H9 (cell line): ENCODE measurements at regions not wholly inside any gene's neighbourhood (a gene's known extent, or its start where the extent isn't known, plus 50 kb on each side); places are given as distances from the start of the nearest gene placed in this dataset.

Source experiments
- DNase-seq: peaks from one replicate; pipeline ENCODE4 v3.0.0-alpha.2; 2017
- H2AFZ ChIP-seq: one replicate; pipeline ENCODE4 v1.6.1; 2013; ENCODE audit warnings: mild to moderate bottlenecking, low read length, control low read depth, moderate library complexity
- H2AK5ac ChIP-seq: 2 replicates; pipeline ENCODE4 v1.6.1; 2013; ENCODE audit warnings: low read length, control low read depth, mixed read lengths; ENCODE audit not compliant: insufficient read length
- H2BK120ac ChIP-seq: one replicate; pipeline ENCODE4 v1.6.1; 2013; ENCODE audit warnings: low read depth, mild to moderate bottlenecking, low read length, control low read depth, inconsistent platforms; ENCODE audit not compliant: poor library complexity, severe bottlenecking
- H2BK12ac ChIP-seq: 2 replicates; pipeline ENCODE4 v1.6.1; 2013; ENCODE audit warnings: low read length, control low read depth, mixed read lengths, low read depth; ENCODE audit not compliant: insufficient read length
- H2BK15ac ChIP-seq: 2 replicates; pipeline ENCODE4 v1.6.1; 2013; ENCODE audit warnings: low read depth, low read length, control low read depth
- H2BK20ac ChIP-seq: one replicate; pipeline ENCODE4 v1.6.1; 2013; ENCODE audit warnings: low read depth, mild to moderate bottlenecking, low read length, control low read depth, inconsistent platforms; ENCODE audit not compliant: poor library complexity, severe bottlenecking
- H2BK5ac ChIP-seq: 2 replicates; pipeline ENCODE4 v1.6.1; 2013; ENCODE audit warnings: low read length, control low read depth, mixed read lengths; ENCODE audit not compliant: insufficient read length
- H3K14ac ChIP-seq: 2 replicates; pipeline ENCODE4 v1.6.1; 2013; ENCODE audit warnings: low read length, control low read depth; ENCODE audit not compliant: insufficient read depth
- H3K18ac ChIP-seq: 2 replicates; pipeline ENCODE4 v1.6.1; 2013; ENCODE audit warnings: low read depth, mild to moderate bottlenecking, mixed read lengths, low read length, control low read depth; ENCODE audit not compliant: insufficient read length
- H3K23ac ChIP-seq: 2 replicates; pipeline ENCODE4 v1.6.1; 2013; ENCODE audit warnings: low read length, control low read depth, mixed read lengths, low read depth; ENCODE audit not compliant: insufficient read length
- H3K23me2 ChIP-seq: 2 replicates; pipeline ENCODE4 v1.6.1; 2013; ENCODE audit warnings: low read depth, mild to moderate bottlenecking, mixed read lengths, low read length, control low read depth; ENCODE audit not compliant: insufficient read length, poor library complexity, severe bottlenecking
- H3K27ac ChIP-seq: 2 replicates; pipeline ENCODE4 v1.5.1; 2013; ENCODE audit warnings: low read length, control low read depth, mixed read lengths, low read depth; ENCODE audit not compliant: insufficient read length
- H3K27me3 ChIP-seq: 2 replicates; pipeline ENCODE4 v1.6.1; 2013; ENCODE audit warnings: low read length, control low read depth, inconsistent platforms; ENCODE audit not compliant: insufficient read depth
- H3K4ac ChIP-seq: 2 replicates; pipeline ENCODE4 v1.6.1; 2013; ENCODE audit warnings: low read depth, mild to moderate bottlenecking, control low read depth, inconsistent platforms, low read length, moderate library complexity
- H3K4me1 ChIP-seq: 2 replicates; pipeline ENCODE4 v1.6.1; 2013; ENCODE audit warnings: low read length, control low read depth, inconsistent platforms; ENCODE audit not compliant: insufficient read depth
- H3K4me2 ChIP-seq: 2 replicates; pipeline ENCODE4 v1.6.1; 2013; ENCODE audit warnings: low read length, control low read depth, mixed read lengths; ENCODE audit not compliant: insufficient read length, insufficient read depth
- H3K56ac ChIP-seq: 2 replicates; pipeline ENCODE4 v1.6.1; 2013; ENCODE audit warnings: low read depth, mild to moderate bottlenecking, mixed read lengths, low read length, control low read depth; ENCODE audit not compliant: insufficient read length
- H3K79me1 ChIP-seq: 2 replicates; pipeline ENCODE4 v1.6.1; 2013; ENCODE audit warnings: low read depth, mild to moderate bottlenecking, moderate library complexity, low read length, control low read depth, inconsistent platforms; ENCODE audit not compliant: insufficient read depth, poor library complexity, severe bottlenecking
- H3K79me2 ChIP-seq: 2 replicates; pipeline ENCODE4 v1.6.1; 2013; ENCODE audit warnings: low read length, control low read depth, inconsistent platforms; ENCODE audit not compliant: insufficient read depth
- H3K9ac ChIP-seq: 2 replicates; pipeline ENCODE4 v1.6.1; 2013; ENCODE audit warnings: low read length, control low read depth, mixed read lengths; ENCODE audit not compliant: insufficient read length; ENCODE audit errors: extremely low read depth
- H3K9me3 ChIP-seq: one replicate; pipeline ENCODE4 v1.6.1; 2013; ENCODE audit warnings: low read depth, low read length, inconsistent platforms; ENCODE audit not compliant: control insufficient read depth
- H3T11ph ChIP-seq: one replicate; pipeline ENCODE4 v1.6.1; 2013; ENCODE audit warnings: mild to moderate bottlenecking, low read length, control low read depth, inconsistent platforms
- H4K20me1 ChIP-seq: one replicate; pipeline ENCODE4 v1.6.1; 2013; ENCODE audit not compliant: control insufficient read depth, insufficient read length, insufficient read depth
- H4K5ac ChIP-seq: 2 replicates; pipeline ENCODE4 v1.6.1; 2013; ENCODE audit warnings: low read depth, mild to moderate bottlenecking, mixed read lengths, low read length, control low read depth; ENCODE audit not compliant: insufficient read length
- H4K8ac ChIP-seq: replicated peaks from 2 replicates; pipeline ENCODE4 v1.6.1; 2013; ENCODE audit warnings: low read length, control low read depth, mixed read lengths, low read depth; ENCODE audit not compliant: insufficient read length
- H4K91ac ChIP-seq: 2 replicates; pipeline ENCODE4 v1.6.1; 2013; ENCODE audit warnings: low read depth, mild to moderate bottlenecking, moderate library complexity, mixed read lengths, low read length, control low read depth; ENCODE audit not compliant: insufficient read length
- H3K27ac Mint-ChIP-seq, 3 experiments: 2 replicates in 2 of 3; 3 replicates in 1 of 3; pipeline ENCODE4 v1.8.0; 2020 to 2021; ENCODE audit warnings: mixed read lengths in 3 of 3, mild to moderate bottlenecking in 1 of 3, moderate library complexity in 1 of 3
- H3K27me3 Mint-ChIP-seq: 2 replicates; pipeline ENCODE4 v1.8.0; 2021; ENCODE audit warnings: low read depth, mild to moderate bottlenecking, moderate library complexity, mixed read lengths
- H3K36me3 Mint-ChIP-seq, 3 experiments: 2 replicates in 2 of 3; 3 replicates in 1 of 3; pipeline ENCODE4 v1.8.0; 2020 to 2021; ENCODE audit warnings: low read depth in 3 of 3, mixed read lengths in 3 of 3; ENCODE audit not compliant: insufficient read depth in 1 of 3
- H3K4me1 Mint-ChIP-seq, 2 experiments: 2 replicates each; pipeline ENCODE4 v1.8.0; 2020; ENCODE audit warnings: mixed read lengths in 2 of 2
- H3K4me3 Mint-ChIP-seq, 2 experiments: 2 replicates in 1 of 2; 3 replicates in 1 of 2; pipeline ENCODE4 v1.8.0; 2020 to 2021; ENCODE audit warnings: mild to moderate bottlenecking in 2 of 2, mixed read lengths in 2 of 2, moderate library complexity in 1 of 2
- H3K9me3 Mint-ChIP-seq, 2 experiments: 2 replicates in 1 of 2; 3 replicates in 1 of 2; pipeline ENCODE4 v1.8.0; 2020; ENCODE audit warnings: mild to moderate bottlenecking in 2 of 2, mixed read lengths in 2 of 2, moderate library complexity in 1 of 2
- WGBS: extraction: QIAGEN DNeasy Blood & Tissue Kit; methylation state at CpG from one replicate; pipeline ENCODE4 v1.1.7; 2013; ENCODE audit warnings: missing lambda C conversion rate, low lambda C conversion rate, mixed read lengths; ENCODE audit not compliant: insufficient read length; ENCODE audit errors: extremely low coverage; 5-methylcytosine and 5-hydroxymethylcytosine counted together
- TF ChIP-seq, protein P1 (sequence below): fragments of 200-600 bp; sonication (generic); conservative IDR thresholded peaks from 3 replicates; pipeline ENCODE4 v1.8.0; 2021; ENCODE audit warnings: antibody characterized with exemption, mild to moderate bottlenecking

DNA sequence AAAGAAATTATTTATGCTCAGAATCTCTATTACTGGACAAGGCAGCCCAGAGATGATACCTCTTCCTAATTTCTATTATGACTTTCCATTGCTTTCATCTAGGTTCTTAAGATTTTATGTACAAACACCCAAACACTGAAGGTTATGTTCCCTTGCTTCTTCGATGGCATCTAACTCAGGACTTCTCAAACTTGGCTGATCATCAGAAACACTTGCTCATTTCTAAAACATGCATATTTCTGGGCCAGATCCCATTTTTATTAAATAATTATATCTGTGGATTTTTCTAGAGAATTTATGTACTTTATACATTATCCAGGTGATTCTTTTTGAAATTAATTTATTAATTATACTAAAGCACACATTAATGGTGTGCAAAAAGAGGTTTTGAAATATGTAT lies 482.4 kb upstream of the NR2F2 start:
- DNase-seq: no peak
- no peak overlapping the region for H3K9ac ChIP-seq
- no peaks in the 10 kb centered on the region; the same call in 1 of the 2 replicates for H3K4me1 ChIP-seq
- H3K27ac Mint-ChIP-seq: no peak overlapping the region
- no peaks in the 10 kb centered on the region for H3K27me3 Mint-ChIP-seq
- H2AFZ ChIP-seq: no peak overlapping the region
- no peak overlapping the region for H2BK20ac ChIP-seq
- no peak overlapping the region for H3K23ac ChIP-seq
- H3K4me2 ChIP-seq: no peak overlapping the region
- H3K14ac ChIP-seq: no peak overlapping the region
- no peak overlapping the region for H2BK15ac ChIP-seq
- no peak overlapping the region for H2BK120ac ChIP-seq
- H2BK12ac ChIP-seq: no peak overlapping the region
- peaks cover 5 to 8% of the 10 kb centered on the region in 2 experiments; a peak in 3 of 4 replicates for H3K4me1 Mint-ChIP-seq
- no peaks in the 10 kb centered on the region for H4K20me1 ChIP-seq
- no peak overlapping the region for H4K8ac ChIP-seq
- H4K5ac ChIP-seq: no peak overlapping the region
- no peaks in the 10 kb centered on the region for H3K9me3 Mint-ChIP-seq
- no peaks in the 10 kb centered on the region for H3K9me3 ChIP-seq
- H3K4me3 Mint-ChIP-seq: no peak overlapping the region
- H3K27me3 ChIP-seq: no peaks in the 10 kb centered on the region
- TF ChIP-seq, protein P1, sequence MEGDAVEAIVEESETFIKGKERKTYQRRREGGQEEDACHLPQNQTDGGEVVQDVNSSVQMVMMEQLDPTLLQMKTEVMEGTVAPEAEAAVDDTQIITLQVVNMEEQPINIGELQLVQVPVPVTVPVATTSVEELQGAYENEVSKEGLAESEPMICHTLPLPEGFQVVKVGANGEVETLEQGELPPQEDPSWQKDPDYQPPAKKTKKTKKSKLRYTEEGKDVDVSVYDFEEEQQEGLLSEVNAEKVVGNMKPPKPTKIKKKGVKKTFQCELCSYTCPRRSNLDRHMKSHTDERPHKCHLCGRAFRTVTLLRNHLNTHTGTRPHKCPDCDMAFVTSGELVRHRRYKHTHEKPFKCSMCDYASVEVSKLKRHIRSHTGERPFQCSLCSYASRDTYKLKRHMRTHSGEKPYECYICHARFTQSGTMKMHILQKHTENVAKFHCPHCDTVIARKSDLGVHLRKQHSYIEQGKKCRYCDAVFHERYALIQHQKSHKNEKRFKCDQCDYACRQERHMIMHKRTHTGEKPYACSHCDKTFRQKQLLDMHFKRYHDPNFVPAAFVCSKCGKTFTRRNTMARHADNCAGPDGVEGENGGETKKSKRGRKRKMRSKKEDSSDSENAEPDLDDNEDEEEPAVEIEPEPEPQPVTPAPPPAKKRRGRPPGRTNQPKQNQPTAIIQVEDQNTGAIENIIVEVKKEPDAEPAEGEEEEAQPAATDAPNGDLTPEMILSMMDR: no peak
- no peak overlapping the region for H3K27ac ChIP-seq
- no CpG with 5 or more reads among the region's 1 CpG for WGBS
- no peak overlapping the region for H3K56ac ChIP-seq
- H3K4ac ChIP-seq: no peak overlapping the region
- no peaks in the 10 kb centered on the region for H3K23me2 ChIP-seq
- H3K79me2 ChIP-seq: no peaks in the 10 kb centered on the region
- no peak overlapping the region for H2AK5ac ChIP-seq
- no peak overlapping the region for H3T11ph ChIP-seq
- H4K91ac ChIP-seq: no peak overlapping the region
- H3K36me3 Mint-ChIP-seq: no peaks in the 10 kb centered on the region
- H3K18ac ChIP-seq: no peak overlapping the region
- H3K79me1 ChIP-seq: no peaks in the 10 kb centered on the region
- H2BK5ac ChIP-seq: no peak overlapping the region
